Heart right ventricle (tissue), 16 donors: ENCODE measurements at regions not wholly inside any gene's neighbourhood (a gene's known extent, or its start where the extent isn't known, plus 50 kb on each side); places are given as distances from the start of the nearest gene placed in this dataset.

Experiments
- ATAC-seq, 8 donors: fragments of 200-7000 bp; cut with Tn5 transposase; one replicate each; pipeline ENCODE4 v1.9.1; 2020; ENCODE audit warnings: mild to moderate bottlenecking in 8 of 8, moderate library complexity in 8 of 8, moderate number of reproducible peaks in 1 of 8
- DNase-seq, 2 donors: peaks; one replicate each; pipeline ENCODE4 v3.0.0-alpha.2; 2020
- H3K27ac ChIP-seq, 10 donors: fragments of 200-600 bp; sonication (generic) in 2 of 10; one replicate each; pipeline versions ENCODE4 v1.5.0 to v1.8.0; 2020 to 2022; ENCODE audit warnings: mild to moderate bottlenecking in 3 of 10
- H3K27me3 ChIP-seq, 7 donors: fragments of 200-600 bp; one replicate each; pipeline ENCODE4 v1.8.0; 2021 to 2022; ENCODE audit warnings: mild to moderate bottlenecking in 2 of 7
- H3K36me3 ChIP-seq, 9 donors: fragments of 200-600 bp; sonication (generic) in 1 of 9; one replicate each; pipeline versions ENCODE4 v1.5.0 to v1.8.0; 2020 to 2022; ENCODE audit warnings: mild to moderate bottlenecking in 2 of 9
- H3K4me1 ChIP-seq, 9 donors: fragments of 200-600 bp; sonication (generic) in 1 of 9; one replicate each; pipeline versions ENCODE4 v1.5.0 to v1.8.0; 2020 to 2022; ENCODE audit warnings: mild to moderate bottlenecking in 4 of 9
- H3K4me3 ChIP-seq, 10 donors: fragments of 200-600 bp; sonication (generic) in 2 of 10; one replicate each; pipeline versions ENCODE4 v1.5.0 to v1.8.0; 2020 to 2022; ENCODE audit warnings: mild to moderate bottlenecking in 7 of 10, moderate library complexity in 2 of 10
- H3K9me3 ChIP-seq, 11 donors: fragments of 200-600 bp in 10 of 11; sonication (generic) in 2 of 11; one replicate each; pipeline versions ENCODE4 v1.5.0 to v1.8.0; 2013 to 2022; ENCODE audit warnings: mild to moderate bottlenecking in 2 of 11, control low read depth in 1 of 11, moderate library complexity in 1 of 11
- CTCF ChIP-seq, 9 donors: fragments of 200-600 bp; sonication (generic) in 2 of 9; IDR thresholded peaks; one replicate each; pipeline versions ENCODE4 v1.5.0 to v1.8.0; 2021 to 2022; ENCODE audit warnings: antibody characterized with exemption in 9 of 9, mild to moderate bottlenecking in 5 of 9, moderate library complexity in 1 of 9
- whole genome bisulfite sequencing, 2 donors: extraction: QIAGEN DNeasy Blood & Tissue Kit; methylation state at CpG; one replicate each; pipeline ENCODE4 v1.1.7; 2013; ENCODE audit warnings: inconsistent platforms in 1 of 2; 5-methylcytosine and 5-hydroxymethylcytosine counted together
- intact Hi-C, 10 donors: fragments of 100-400 bp; cut with DNase I; formaldehyde crosslinking; loops; one replicate each; pipeline versions ENCODE4 v1.11.1 to v1.14.2; 2022
- donor health status: Arrhythmogenic right ventricular cardiomyopathy.
- donor health status: ischemic (EF 13 %, LVEDD 7.1; RV severe dilation, severe dysfunction).
- donor health status: healthy with polysubstance abuse.
- donor health status: DM: no; HTN: yes; CAD: no.
- donor health status: DM: no; HTN: no; CAD: no.
- donor health status: ischemic (EF 25% LVEDD 6.9; RV normal size, moderate dysfunction).
- donor health status: ischemic (EF 25% LVEDD 5.7; RV mildly dilated, moderate dysfunction).
- donor health status: healthy.
- donor health status: DM: yes; HTN: yes; CAD: no.
- donor health status: Ischemic cardiomyopathy.
- donor health status: ischemic (EF 35%, LVEDD 5.7; RV mildly dilated, moderate dysfunction).
- donor health status: nonischemic (EF 11% LVEDD 7.7; RV severe dilation, severe dysfunction).
- donor health status: DM: yes; HTN: yes; CAD: no.
- donor health status: PGD.
- donor health status: ischemic (EF 29% LVEDD 5.4; RV normal size, mild dysfunction).
- donor health status: nonischemic (EF 23%, LVEDD 6.1; RV moderate dilation, normal function).

GRCh38 chr4:137067735-137068134 is 464.6 kb downstream of the PCDH18 start:
- H3K27me3 ChIP-seq, result no peaks in the 10 kb centered on the region
- H3K9me3 ChIP-seq, result no peaks in the 10 kb centered on the region
- no peaks in the 10 kb centered on the region for H3K36me3 ChIP-seq
- 86 to 94% methylated on average over 1 of the region's 1 CpG for WGBS, 2 donors
- H3K27ac ChIP-seq, result no peak overlapping the region
- intact Hi-C loops, result no loop called here
- no peak for ATAC-seq
- no peak overlapping the region for H3K4me3 ChIP-seq
- no peak for TF ChIP-seq CTCF (IDR thresholded peaks at IDR 0.05)
- DNase-seq, result no peak
- no peaks in the 10 kb centered on the region for H3K4me1 ChIP-seq

- ATAC-seq (no peak), DNase-seq (no peak)
- Histone ChIP-seq H3K4me3 (no peak overlapping the region), H3K9me3 (no peaks in the 10 kb centered on the region), H3K36me3 (no peaks in the 10 kb centered on the region), H3K27me3 (no peaks in the 10 kb centered on the region), H3K27ac (no peak overlapping the region), H3K4me1 (no peaks in the 10 kb centered on the region)
- 51 to 60% methylated on average over 1 of the region's 1 CpG for WGBS, 2 donors
- no peak for TF ChIP-seq CTCF (IDR thresholded peaks at IDR 0.05)
- intact Hi-C loops, result no loop called here
Measured at GRCh38 chr4:137065311-137065710, 467.0 kb downstream of the PCDH18 start.

GRCh38 chr4:137063961-137064360 is 468.3 kb downstream of the PCDH18 start:
- 63 to 78% methylated on average over 2 of the region's 2 CpGs for WGBS, 2 donors
- TF ChIP-seq CTCF (IDR thresholded peaks at IDR 0.05), result no peak
- no peak for ATAC-seq

GRCh38 chr4:137043184-137043583 is 489.1 kb downstream of the PCDH18 start:
- DNase-seq, result no peak
- 86 to 93% methylated on average over 2 of the region's 2 CpGs for WGBS, 2 donors

More at GRCh38 chr4:137063961-137064360, 468.3 kb downstream of the PCDH18 start:
- no peak for DNase-seq
- intact Hi-C loops, result no loop called here
- Histone ChIP-seq H3K9me3 (no peaks in the 10 kb centered on the region), H3K4me3 (no peak overlapping the region), H3K27me3 (no peaks in the 10 kb centered on the region), H3K4me1 (no peaks in the 10 kb centered on the region), H3K36me3 (no peaks in the 10 kb centered on the region), H3K27ac (no peak overlapping the region)

More at GRCh38 chr4:137043184-137043583, 489.1 kb downstream of the PCDH18 start:
- intact Hi-C loops, result no loop called here
- ATAC-seq, result no peak
- TF ChIP-seq CTCF (IDR thresholded peaks at IDR 0.05), result no peak
- Histone ChIP-seq H3K27ac (no peak overlapping the region), H3K4me1 (no peaks in the 10 kb centered on the region), H3K27me3 (no peaks in the 10 kb centered on the region), H3K36me3 (no peaks in the 10 kb centered on the region), H3K4me3 (no peak overlapping the region), H3K9me3 (no peaks in the 10 kb centered on the region)
